ENCODE measurements at regions not wholly inside any gene's neighbourhood (a gene's known extent, or its start where the extent isn't known, plus 50 kb on each side); places are given as distances from the start of the nearest gene placed in this dataset.

- no peak overlapping the region for H3K27ac ChIP-seq
- CTCF ChIA-PET: no interaction called here
- no peak for DNase-seq (ENCODE audit: low spot score)
- TF ChIP-seq CTCF (conservative IDR thresholded peaks at IDR 0.05; ENCODE audit: low read depth): no peak
- POLR2A ChIA-PET (ENCODE audit: low non-redundant PET): no interaction called here
Measured at GRCh38 chr3:180325958-180326357, 276.0 kb upstream of the TTC14 start.

DNA sequence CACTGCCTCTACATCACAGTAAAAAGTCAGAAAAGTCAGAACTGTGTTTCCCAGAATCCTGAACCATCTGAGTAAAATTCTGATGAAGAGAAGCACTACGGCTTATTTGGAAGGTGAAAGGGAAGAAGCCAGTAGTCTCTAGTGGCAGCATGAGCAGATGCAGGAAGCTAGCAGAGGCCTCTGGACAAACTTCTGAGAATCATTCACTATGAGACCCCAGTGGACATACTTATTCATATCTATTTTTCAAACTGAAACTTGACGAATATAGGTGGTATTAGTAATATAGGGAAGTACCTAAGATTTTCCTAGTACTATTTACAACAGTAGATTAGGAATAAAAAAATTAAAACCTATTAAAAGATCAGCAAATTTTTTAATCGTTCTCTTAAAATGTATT is 272.8 kb upstream of the TTC14 start:
- POLR2A ChIA-PET (ENCODE audit: low non-redundant PET): no interaction called here
- DNase-seq (ENCODE audit: low spot score): no peak
- TF ChIP-seq CTCF (conservative IDR thresholded peaks at IDR 0.05; ENCODE audit: low read depth): no peak
- CTCF ChIA-PET: no interaction called here
- no peak overlapping the region for H3K27ac ChIP-seq

- no peak for TF ChIP-seq CTCF (conservative IDR thresholded peaks at IDR 0.05; ENCODE audit: low read depth)
- ChIA-PET POLR2A (ENCODE audit: low non-redundant PET) (no interaction called here), CTCF (no interaction called here)
- H3K27ac ChIP-seq: no peak overlapping the region
- DNase-seq (ENCODE audit: low spot score): no peak
Measured at GRCh38 chr3:180329847-180330246, 272.1 kb upstream of the TTC14 start.

- CTCF ChIA-PET: no interaction called here
- POLR2A ChIA-PET (ENCODE audit: low non-redundant PET): no interaction called here
Measured at GRCh38 chr3:180330440-180330839, 271.5 kb upstream of the TTC14 start.

DNA sequence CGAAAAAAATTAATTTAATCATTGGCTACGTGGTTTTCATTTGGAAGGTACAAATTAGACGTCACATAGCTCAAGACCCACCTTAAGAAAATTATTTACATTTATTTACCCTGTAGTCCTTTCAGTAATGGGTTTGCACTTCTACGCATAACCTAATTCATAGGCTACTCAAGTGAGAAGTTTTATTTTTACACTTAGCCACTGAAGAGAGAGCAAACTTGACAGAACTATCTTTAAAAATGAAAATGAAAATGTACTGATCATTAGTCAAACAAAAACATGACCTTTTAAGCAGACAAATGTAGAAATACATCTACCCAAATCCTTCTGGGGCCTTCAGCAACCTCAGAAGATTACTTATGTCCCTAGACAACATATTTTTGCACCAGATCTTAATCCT is 269.4 kb upstream of the TTC14 start:
- no peak for TF ChIP-seq CTCF (conservative IDR thresholded peaks at IDR 0.05; ENCODE audit: low read depth)
- POLR2A ChIA-PET (ENCODE audit: low non-redundant PET): no interaction called here
- no peak overlapping the region for H3K27ac ChIP-seq
- CTCF ChIA-PET: no interaction called here
- DNase-seq (ENCODE audit: low spot score): no peak

More at GRCh38 chr3:180330440-180330839, 271.5 kb upstream of the TTC14 start:
- no peak for DNase-seq (ENCODE audit: low spot score)
- TF ChIP-seq CTCF (conservative IDR thresholded peaks at IDR 0.05; ENCODE audit: low read depth): no peak
- H3K27ac ChIP-seq: no peak overlapping the region

- ChIA-PET CTCF (no interaction called here), POLR2A (ENCODE audit: low non-redundant PET) (no interaction called here)
- no peak overlapping the region for H3K27ac ChIP-seq
- DNase-seq (ENCODE audit: low spot score): no peak
- TF ChIP-seq CTCF (conservative IDR thresholded peaks at IDR 0.05; ENCODE audit: low read depth): no peak
Measured at GRCh38 chr3:180335050-180335449, 266.9 kb upstream of the TTC14 start.

GRCh38 chr3:180340395-180340794 is 261.6 kb upstream of the TTC14 start:
- no peak for DNase-seq (ENCODE audit: low spot score)
- CTCF ChIA-PET: interaction anchor here (0.6 kb wide), 1 partner anchor 24 kb away, joined by 6 read pairs; no protein-coding TSS in a partner anchor
- no peak for TF ChIP-seq CTCF (conservative IDR thresholded peaks at IDR 0.05; ENCODE audit: low read depth)
- POLR2A ChIA-PET (ENCODE audit: low non-redundant PET): no interaction called here
- H3K27ac ChIP-seq: no peak overlapping the region
